Fibroblast of peridontal ligament (primary cell): ENCODE measurements at regions not wholly inside any gene's neighbourhood (a gene's known extent, or its start where the extent isn't known, plus 50 kb on each side); places are given as distances from the start of the nearest gene placed in this dataset.
"Not testable (repeated sequence)": the region's sequence is repeated elsewhere in the genome, so short reads cannot be mapped to it uniquely, and the experiment has no call there.

Experiments used
- DNase-seq: peaks from one replicate; pipeline ENCODE4 v3.0.0-alpha.2; 2010; ENCODE audit errors: extremely low read depth

GRCh38 chr21:33993286-33994231 is 78.0 kb upstream of the ATP5PO start:
- DNase-seq = no peak

GRCh38 chr21:33992412-33992811 is 76.8 kb upstream of the ATP5PO start:
- not testable (repeated sequence) for DNase-seq

- no peak for DNase-seq
These were observed 75.5 kb upstream of the ATP5PO start for GRCh38 chr21:33991133-33991532.

GRCh38 chr21:33989440-33989839 is 73.8 kb upstream of the ATP5PO start:
- no peak for DNase-seq

- DNase-seq = no peak
These were observed 72.8 kb upstream of the ATP5PO start for GRCh38 chr21:33988237-33989017.

GRCh38 chr21:33987461-33987860 is 71.9 kb upstream of the ATP5PO start:
- DNase-seq = no peak

- no peak for DNase-seq
These were observed 69.8 kb upstream of the ATP5PO start for GRCh38 chr21:33985117-33986050.

GRCh38 chr21:33984021-33984481 is 68.4 kb upstream of the ATP5PO start:
- DNase-seq = no peak

GRCh38 chr21:33981391-33982101 is 65.9 kb upstream of the ATP5PO start:
- peak; percentile 57 for DNase-seq

GRCh38 chr21:33980276-33980916 is 64.8 kb upstream of the ATP5PO start:
- DNase-seq = no peak

GRCh38 chr21:33978585-33978984 is 63.0 kb upstream of the ATP5PO start:
- DNase-seq = no peak

- DNase-seq = no peak
These were observed 62.2 kb upstream of the ATP5PO start for GRCh38 chr21:33977721-33978369.

- DNase-seq = peak; percentile 61
These were observed 61.6 kb upstream of the ATP5PO start for GRCh38 chr21:33977017-33977720.

GRCh38 chr21:33976082-33977016 is 60.7 kb upstream of the ATP5PO start:
- DNase-seq = peak; percentile 98

GRCh38 chr21:33975548-33976081 is 60.0 kb upstream of the ATP5PO start:
- DNase-seq = no peak

GRCh38 chr21:33974513-33975468 is 59.2 kb upstream of the ATP5PO start:
- no peak for DNase-seq

GRCh38 chr21:33973268-33973667 is 57.7 kb upstream of the ATP5PO start:
- DNase-seq = no peak
